WTC11 (cell line): ENCODE measurements at regions not wholly inside any gene's neighbourhood (a gene's known extent, or its start where the extent isn't known, plus 50 kb on each side); places are given as distances from the start of the nearest gene placed in this dataset.

ENCODE experiments used
- ATAC-seq: fragments of 200-7000 bp; cut with Tn5 transposase; 2 replicates; pipeline ENCODE4 v1.10.0; 2021; ENCODE audit warnings: mild to moderate bottlenecking, moderate library complexity
- CTCF ChIA-PET: fragments of 300-600 bp; sonication (Branson Sonifier 250); formaldehyde crosslinking; loops from one replicate; lab custom pipeline; 2021; ENCODE audit warnings: antibody characterized with exemption; lab: Charles Lee
- POLR2A ChIA-PET: fragments of 350-600 bp; sonication (Branson Sonifier 250); formaldehyde crosslinking; loops from one replicate; lab custom pipeline; 2021; ENCODE audit warnings: antibody characterized with exemption; lab: Charles Lee
- DNase-seq: peaks from one replicate; pipeline ENCODE4 v3.0.0; 2021; ENCODE audit warnings: low spot score
- H3K27ac Mint-ChIP-seq: 2 replicates; pipeline ENCODE4 v1.8.0; 2021; ENCODE audit warnings: mixed read lengths
- H3K27me3 Mint-ChIP-seq: 2 replicates; pipeline ENCODE4 v1.8.0; 2021; ENCODE audit warnings: low read depth, mild to moderate bottlenecking, moderate library complexity, mixed read lengths
- H3K36me3 Mint-ChIP-seq: 2 replicates; pipeline ENCODE4 v1.8.0; 2021; ENCODE audit warnings: mixed read lengths
- H3K4me1 Mint-ChIP-seq: 2 replicates; pipeline ENCODE4 v1.8.0; 2022; ENCODE audit warnings: mixed read lengths
- H3K4me3 Mint-ChIP-seq: 2 replicates; pipeline ENCODE4 v1.8.0; 2021; ENCODE audit warnings: mild to moderate bottlenecking, moderate library complexity, mixed read lengths
- H3K9me3 Mint-ChIP-seq: 2 replicates; pipeline ENCODE4 v1.8.0; 2021; ENCODE audit warnings: mixed read lengths
- ATF1 ChIP-seq: sonication (generic); formaldehyde crosslinking; IDR thresholded peaks from 2 replicates; pipeline ENCODE4 v1.8.1; 2023; ENCODE audit warnings: mild to moderate bottlenecking, moderate library complexity, missing genetic modification reagents
- CDX4 ChIP-seq: fragments of 250-450 bp; sonication (Bioruptor Pico); IDR thresholded peaks from 2 replicates; pipeline ENCODE4 v1.9.0; 2021; ENCODE audit warnings: moderate library complexity, mild to moderate bottlenecking, inconsistent platforms, borderline replicate concordance
- CTCF ChIP-seq: fragments of 200-600 bp; IDR thresholded peaks from 2 replicates; pipeline ENCODE4 v1.8.0; 2022; ENCODE audit warnings: antibody characterized with exemption
- E2F1 ChIP-seq: sonication (generic); formaldehyde crosslinking; IDR thresholded peaks from 2 replicates; pipeline ENCODE4 v1.8.0; 2022; ENCODE audit warnings: mild to moderate bottlenecking, missing genetic modification reagents
- FOXJ3 ChIP-seq: sonication (generic); formaldehyde crosslinking; IDR thresholded peaks from 2 replicates; pipeline ENCODE4 v1.9.0; 2021; ENCODE audit warnings: missing genetic modification reagents, mild to moderate bottlenecking, borderline replicate concordance
- GABPB1 ChIP-seq: sonication (generic); formaldehyde crosslinking; IDR thresholded peaks from 2 replicates; pipeline ENCODE4 v1.8.1; 2023; ENCODE audit warnings: mild to moderate bottlenecking, missing genetic modification reagents
- JAZF1 ChIP-seq: fragments of 250-450 bp; sonication (Bioruptor Pico); IDR thresholded peaks from 2 replicates; pipeline ENCODE4 v1.9.0; 2021; ENCODE audit warnings: moderate library complexity, mild to moderate bottlenecking, inconsistent platforms
- KAT7 ChIP-seq: sonication (generic); formaldehyde crosslinking; IDR thresholded peaks from 2 replicates; pipeline ENCODE4 v1.8.1; 2023; ENCODE audit warnings: missing genetic modification reagents, mild to moderate bottlenecking, borderline replicate concordance
- MAX ChIP-seq: sonication (generic); formaldehyde crosslinking; IDR thresholded peaks from 2 replicates; pipeline ENCODE4 v1.8.0; 2022; ENCODE audit warnings: mild to moderate bottlenecking, missing genetic modification reagents
- MXD4 ChIP-seq: fragments of 250-450 bp; sonication (Bioruptor Pico); IDR thresholded peaks from 2 replicates; pipeline ENCODE4 v1.8.0; 2021; ENCODE audit warnings: mild to moderate bottlenecking, moderate library complexity, borderline replicate concordance
- MYBL2 ChIP-seq: sonication (generic); formaldehyde crosslinking; IDR thresholded peaks from 2 replicates; pipeline ENCODE4 v1.8.1; 2023; ENCODE audit warnings: mild to moderate bottlenecking, moderate library complexity, missing genetic modification reagents
- NFE2L1 ChIP-seq: sonication (generic); formaldehyde crosslinking; IDR thresholded peaks from 2 replicates; pipeline ENCODE4 v1.8.1; 2023; ENCODE audit warnings: missing genetic modification reagents
- NR1H2 ChIP-seq: sonication (generic); formaldehyde crosslinking; IDR thresholded peaks from 2 replicates; pipeline ENCODE4 v1.9.0; 2021; ENCODE audit warnings: mild to moderate bottlenecking, moderate library complexity, missing genetic modification reagents
- PREB ChIP-seq: sonication (generic); formaldehyde crosslinking; IDR thresholded peaks from 2 replicates; pipeline ENCODE4 v1.8.1; 2022; ENCODE audit warnings: mild to moderate bottlenecking, missing genetic modification reagents, moderate library complexity, borderline replicate concordance
- RORB ChIP-seq: fragments of 250-450 bp; sonication (Bioruptor Pico); IDR thresholded peaks from 2 replicates; pipeline ENCODE4 v1.9.0; 2021; ENCODE audit warnings: mild to moderate bottlenecking
- SMAD3 ChIP-seq: sonication (generic); formaldehyde crosslinking; IDR thresholded peaks from 2 replicates; pipeline ENCODE4 v1.8.0; 2022; ENCODE audit warnings: missing genetic modification reagents, mild to moderate bottlenecking, borderline replicate concordance
- SOX15 ChIP-seq: fragments of 250-450 bp; sonication (Bioruptor Pico); IDR thresholded peaks from 2 replicates; pipeline ENCODE4 v1.9.0; 2021; ENCODE audit warnings: mild to moderate bottlenecking
- STAT6 ChIP-seq: sonication (generic); formaldehyde crosslinking; conservative IDR thresholded peaks from 2 replicates; pipeline ENCODE4 v1.8.1; 2023; ENCODE audit warnings: mild to moderate bottlenecking, low read depth, missing genetic modification reagents, moderate library complexity
- TEAD4 ChIP-seq: sonication (generic); formaldehyde crosslinking; IDR thresholded peaks from 2 replicates; pipeline ENCODE4 v1.8.0; 2022; ENCODE audit warnings: mild to moderate bottlenecking, missing genetic modification reagents
- USF2 ChIP-seq: sonication (generic); formaldehyde crosslinking; IDR thresholded peaks from 2 replicates; pipeline ENCODE4 v1.8.1; 2023; ENCODE audit warnings: mild to moderate bottlenecking, missing genetic modification reagents, moderate library complexity
- ZBTB21 ChIP-seq: sonication (generic); formaldehyde crosslinking; IDR thresholded peaks from 2 replicates; pipeline ENCODE4 v1.8.1; 2023; ENCODE audit warnings: mild to moderate bottlenecking, missing genetic modification reagents, borderline replicate concordance
- ZNF121 ChIP-seq: sonication (generic); formaldehyde crosslinking; IDR thresholded peaks from 2 replicates; pipeline ENCODE4 v1.8.0; 2023; ENCODE audit warnings: missing genetic modification reagents
- ZNF138 ChIP-seq: sonication (generic); formaldehyde crosslinking; conservative IDR thresholded peaks from 2 replicates; pipeline ENCODE4 v1.8.1; 2022; ENCODE audit warnings: mild to moderate bottlenecking, moderate library complexity, missing genetic modification reagents
- ZNF232 ChIP-seq: sonication (generic); formaldehyde crosslinking; IDR thresholded peaks from 2 replicates; pipeline ENCODE4 v1.8.0; 2022; ENCODE audit warnings: mild to moderate bottlenecking, missing genetic modification reagents

- ChIA-PET POLR2A (no interaction called here), CTCF (no interaction called here)
- H3K36me3 Mint-ChIP-seq: peaks cover 10% of the 10 kb centered on the region
- H3K9me3 Mint-ChIP-seq: peaks cover 18% of the 10 kb centered on the region
- H3K27ac Mint-ChIP-seq: no peak overlapping the region
- TF ChIP-seq CTCF (no peak), GABPB1 (CRISPR knock-in tag) (no peak), TEAD4 (CRISPR knock-in tag) (no peak), USF2 (no peak), ZNF121 (CRISPR knock-in tag) (no peak), RORB (CRISPR knock-in tag) (no peak), FOXJ3 (no peak), ZBTB21 (CRISPR knock-in tag) (no peak), MXD4 (CRISPR knock-in tag) (no peak), SOX15 (CRISPR knock-in tag) (no peak), ZNF138 (CRISPR knock-in tag) (no peak), CDX4 (CRISPR knock-in tag) (no peak), ATF1 (CRISPR knock-in tag) (no peak), MAX (CRISPR knock-in tag) (no peak), STAT6 (CRISPR knock-in tag) (no peak), E2F1 (CRISPR knock-in tag) (no peak)
- TF ChIP-seq, all 79 proteins: peak for 0
- no peak for ATAC-seq
- DNase-seq: no peak
- peaks cover 6% of the 10 kb centered on the region for H3K4me1 Mint-ChIP-seq
- no peak overlapping the region for H3K4me3 Mint-ChIP-seq
- no peaks in the 10 kb centered on the region for H3K27me3 Mint-ChIP-seq
These were observed 58.1 kb downstream of the FSCB start for GRCh38 chr14:44448951-44449358.

GRCh38 chr14:44446965-44447364 is 60.1 kb downstream of the FSCB start:
- DNase-seq (no peak), ATAC-seq (no peak)
- H3K27me3 Mint-ChIP-seq: no peaks in the 10 kb centered on the region
- no peak overlapping the region for H3K4me3 Mint-ChIP-seq
- ChIA-PET CTCF (no interaction called here), POLR2A (no interaction called here)
- peaks cover 6% of the 10 kb centered on the region for H3K4me1 Mint-ChIP-seq
- peaks cover 10% of the 10 kb centered on the region for H3K36me3 Mint-ChIP-seq
- no peak overlapping the region for H3K27ac Mint-ChIP-seq
- peaks cover 18% of the 10 kb centered on the region for H3K9me3 Mint-ChIP-seq
- no peak for TF ChIP-seq PREB (CRISPR knock-in tag)
- no peak for TF ChIP-seq SOX15 (CRISPR knock-in tag)
- TF ChIP-seq KAT7 (CRISPR knock-in tag): no peak
- TF ChIP-seq MXD4 (CRISPR knock-in tag): no peak
- no peak for TF ChIP-seq NFE2L1 (CRISPR knock-in tag)
- no peak for TF ChIP-seq MYBL2 (CRISPR knock-in tag)
- no peak for TF ChIP-seq ZNF232
- no peak for TF ChIP-seq JAZF1
- no peak for TF ChIP-seq CTCF
- no peak for TF ChIP-seq SMAD3
- no peak for TF ChIP-seq E2F1 (CRISPR knock-in tag)
- TF ChIP-seq NR1H2: no peak
